IMR-90 (cell line): ENCODE measurements at regions not wholly inside any gene's neighbourhood (a gene's known extent, or its start where the extent isn't known, plus 50 kb on each side); places are given as distances from the start of the nearest gene placed in this dataset.

Source experiments
- ATAC-seq: fragments of 200-7000 bp; cut with Tn5 transposase; 2 replicates; pipeline ENCODE4 v1.9.1; 2020; ENCODE audit warnings: low read depth, mild to moderate bottlenecking, moderate library complexity
- BruUV-seq: library from RNA; stranded (reverse); fragments of 400-500 nt; replicated peaks from 2 replicates; lab custom pipeline; 2021; lab: Mats Ljungman, UMichigan
- CTCF ChIA-PET: fragments of 300-600 bp; formaldehyde crosslinking; extraction: SDS; loops from one replicate; lab custom pipeline; 2021; ENCODE audit warnings: antibody characterized with exemption; lab: Yijun Ruan, JAX
- POLR2A ChIA-PET: fragments of 300-600 bp; sonication (Branson Sonifier 250); formaldehyde crosslinking; loops from one replicate; lab custom pipeline; 2022; ENCODE audit warnings: antibody characterized with exemption; ENCODE audit not compliant: unreplicated experiment; lab: Charles Lee
- DNase-seq: peaks from one replicate; pipeline ENCODE4 v3.0.0; 2013
- H2AFZ ChIP-seq: replicated peaks from 2 replicates; pipeline ENCODE3; 2013; ENCODE audit warnings: low read length, mild to moderate bottlenecking; ENCODE audit not compliant: poor library complexity
- H2AK5ac ChIP-seq: 2 replicates; pipeline ENCODE4 v1.6.1; 2013; ENCODE audit warnings: low read depth, low read length, inconsistent platforms
- H2AK9ac ChIP-seq: replicated peaks from 2 replicates; pipeline ENCODE3; 2013; ENCODE audit warnings: mild to moderate bottlenecking, low read depth, low read length, moderate library complexity; ENCODE audit not compliant: poor library complexity
- H2BK120ac ChIP-seq: 2 replicates; pipeline ENCODE4 v1.6.1; 2013; ENCODE audit warnings: low read depth, low read length, inconsistent platforms
- H2BK15ac ChIP-seq: 3 replicates; pipeline ENCODE4 v1.6.1; 2013; ENCODE audit warnings: low read depth, low read length, inconsistent platforms
- H2BK20ac ChIP-seq: 2 replicates; pipeline ENCODE4 v1.6.1; 2013; ENCODE audit warnings: low read depth, mild to moderate bottlenecking, inconsistent platforms, low read length, moderate library complexity
- H2BK5ac ChIP-seq: 2 replicates; pipeline ENCODE4 v1.6.1; 2013; ENCODE audit warnings: mild to moderate bottlenecking, low read depth, low read length, inconsistent platforms; ENCODE audit not compliant: poor library complexity, severe bottlenecking
- H3K14ac ChIP-seq: replicated peaks from 2 replicates; pipeline ENCODE4 v1.6.1; 2013; ENCODE audit warnings: low read depth, low read length, inconsistent platforms
- H3K18ac ChIP-seq: 2 replicates; pipeline ENCODE4 v1.6.1; 2013; ENCODE audit warnings: low read depth, low read length, control low read depth
- H3K23ac ChIP-seq: 2 replicates; pipeline ENCODE4 v1.6.1; 2013; ENCODE audit warnings: low read depth, low read length, inconsistent platforms
- H3K27ac ChIP-seq: 2 replicates; pipeline ENCODE4 v1.5.1; 2013; ENCODE audit warnings: mild to moderate bottlenecking, control low read depth, low read length; ENCODE audit not compliant: insufficient read depth
- H3K27me3 ChIP-seq: 2 replicates; pipeline ENCODE4 v1.6.1; 2013; ENCODE audit warnings: low read length; ENCODE audit not compliant: control insufficient read depth, insufficient read depth
- H3K36me3 ChIP-seq: 2 replicates; pipeline ENCODE4 v1.6.1; 2013; ENCODE audit warnings: low read length, mixed read lengths; ENCODE audit not compliant: control insufficient read depth, insufficient read depth
- H3K4ac ChIP-seq: 2 replicates; pipeline ENCODE4 v1.6.1; 2013; ENCODE audit warnings: low read depth, low read length, inconsistent platforms
- H3K4me1 ChIP-seq: 2 replicates; pipeline ENCODE4 v1.6.1; 2013; ENCODE audit warnings: low read length, mixed read lengths; ENCODE audit not compliant: control insufficient read depth, insufficient read depth
- H3K4me2 ChIP-seq: 2 replicates; pipeline ENCODE4 v1.6.1; 2013; ENCODE audit warnings: low read depth, mild to moderate bottlenecking, control low read depth, low read length, moderate library complexity
- H3K4me3 ChIP-seq: 2 replicates; pipeline ENCODE4 v1.5.1; 2013; ENCODE audit warnings: low read depth, mild to moderate bottlenecking, control low read depth, low read length, moderate library complexity; ENCODE audit not compliant: insufficient read depth
- H3K56ac ChIP-seq: 2 replicates; pipeline ENCODE4 v1.6.1; 2013; ENCODE audit warnings: low read length, inconsistent platforms; ENCODE audit not compliant: insufficient read depth; ENCODE audit errors: extremely low read depth
- H3K79me1 ChIP-seq, 2 experiments: 2 replicates each; pipeline ENCODE4 v1.6.1; 2013; ENCODE audit warnings: low read length in 2 of 2, inconsistent platforms in 1 of 2, low read depth in 1 of 2
- H3K9ac ChIP-seq: 2 replicates; pipeline ENCODE4 v1.6.1; 2013; ENCODE audit warnings: low read depth, low read length, control low read depth
- H3K9me1 ChIP-seq: 2 replicates; pipeline ENCODE4 v1.6.1; 2013; ENCODE audit warnings: low read length, inconsistent platforms; ENCODE audit not compliant: insufficient read depth
- H3K9me3 ChIP-seq: 2 replicates; pipeline ENCODE4 v1.6.1; 2013; ENCODE audit warnings: low read length; ENCODE audit not compliant: control insufficient read depth, insufficient read depth
- H4K20me1 ChIP-seq: 2 replicates; pipeline ENCODE4 v1.6.1; 2013; ENCODE audit warnings: low read length, inconsistent platforms; ENCODE audit not compliant: insufficient read depth
- H4K5ac ChIP-seq: 2 replicates; pipeline ENCODE4 v1.6.1; 2013; ENCODE audit warnings: mild to moderate bottlenecking, low read depth, low read length, control low read depth
- H4K8ac ChIP-seq, 2 experiments: 2 replicates each; pipeline ENCODE4 v1.6.1; 2013; ENCODE audit warnings: low read depth in 2 of 2, low read length in 2 of 2, control low read depth in 1 of 2, inconsistent platforms in 1 of 2
- H4K91ac ChIP-seq: 2 replicates; pipeline ENCODE4 v1.6.1; 2013; ENCODE audit warnings: low read depth, low read length, inconsistent platforms; ENCODE audit not compliant: insufficient read depth
- BHLHE40 ChIP-seq: fragments of 150-350 bp; IDR thresholded peaks from 2 replicates; pipeline ENCODE4 v1.6.1; 2016; ENCODE audit warnings: mild to moderate bottlenecking, low read depth, low read length
- CEBPB ChIP-seq: IDR thresholded peaks from 2 replicates; pipeline ENCODE4 v1.6.1; 2012; ENCODE audit warnings: low read depth, low read length, improper control_type of control experiment
- CHD1 ChIP-seq: IDR thresholded peaks from 2 replicates; pipeline ENCODE4 v1.6.1; 2012; ENCODE audit warnings: low read depth, low read length, improper control_type of control experiment
- CTCF ChIP-seq: conservative IDR thresholded peaks from 2 replicates; pipeline ENCODE4 v1.5.1; 2012; ENCODE audit warnings: mild to moderate bottlenecking, low read depth, low read length, improper control_type of control experiment
- ELK1 ChIP-seq: fragments of 150-350 bp; IDR thresholded peaks from 2 replicates; pipeline ENCODE4 v1.6.1; 2016; ENCODE audit warnings: low read depth, mild to moderate bottlenecking, low read length, moderate library complexity, borderline replicate concordance
- FOS ChIP-seq: fragments of 150-350 bp; IDR thresholded peaks from 2 replicates; pipeline ENCODE4 v1.6.1; 2016; ENCODE audit warnings: low read depth, low read length
- MAFK ChIP-seq: IDR thresholded peaks from 2 replicates; pipeline ENCODE4 v1.6.1; 2012; ENCODE audit warnings: low read depth, low read length, improper control_type of control experiment
- MAZ ChIP-seq: IDR thresholded peaks from 2 replicates; pipeline ENCODE4 v1.6.1; 2012; ENCODE audit warnings: low read depth, mild to moderate bottlenecking, low read length, improper control_type of control experiment, moderate library complexity, borderline replicate concordance
- MXI1 ChIP-seq: IDR thresholded peaks from 2 replicates; pipeline ENCODE4 v1.6.1; 2012; ENCODE audit warnings: low read depth, mild to moderate bottlenecking, low read length, moderate library complexity, borderline replicate concordance
- NFE2L2 ChIP-seq: fragments of 150-350 bp; IDR thresholded peaks from 2 replicates; pipeline ENCODE4 v1.6.1; 2016; ENCODE audit warnings: low read depth, mild to moderate bottlenecking, low read length
- POLR2A ChIP-seq: IDR thresholded peaks from 2 replicates; pipeline ENCODE4 v1.6.1; 2012; ENCODE audit warnings: mild to moderate bottlenecking, low read depth, low read length
- RAD21 ChIP-seq: IDR thresholded peaks from 2 replicates; pipeline ENCODE4 v1.6.1; 2012; ENCODE audit warnings: low read length, improper control_type of control experiment
- RCOR1 ChIP-seq: IDR thresholded peaks from 2 replicates; pipeline ENCODE4 v1.6.1; 2012; ENCODE audit warnings: mild to moderate bottlenecking, low read length, improper control_type of control experiment; ENCODE audit not compliant: insufficient replicate concordance
- RFX5 ChIP-seq: IDR thresholded peaks from 2 replicates; pipeline ENCODE4 v1.8.0; 2012; ENCODE audit warnings: low read depth, mild to moderate bottlenecking, low read length, moderate library complexity
- SMC3 ChIP-seq: fragments of 150-350 bp; IDR thresholded peaks from 2 replicates; pipeline ENCODE4 v1.6.1; 2016; ENCODE audit warnings: low read depth, mild to moderate bottlenecking, antibody characterized with exemption, low read length, moderate library complexity
- USF2 ChIP-seq: fragments of 150-350 bp; IDR thresholded peaks from 2 replicates; pipeline ENCODE4 v1.6.1; 2017; ENCODE audit warnings: mild to moderate bottlenecking, antibody characterized with exemption, low read length, low read depth
- WGBS, 2 experiments: methylation state at CpG; one replicate each; pipeline versions ENCODE4 v1.1.5 to v1.1.7; 2013; ENCODE audit warnings: missing lambda C conversion rate in 2 of 2; ENCODE audit not compliant: insufficient read length in 1 of 2; ENCODE audit errors: extremely low coverage in 2 of 2; 5-methylcytosine and 5-hydroxymethylcytosine counted together
- dilution Hi-C: fragments of 300-500 bp; cut with HindIII; formaldehyde crosslinking; loops from one replicate; pipeline ENCODE4 v1.14.3; 2018; ENCODE audit warnings: low sequenced_read_pairs; ENCODE audit not compliant: unreplicated experiment
- in situ Hi-C: fragments of 300-500 bp; cut with MboI; formaldehyde crosslinking; loops from 3 replicates; pipeline ENCODE4 v1.14.3; 2019; ENCODE audit warnings: low sequenced_read_pairs, inconsistent platforms, mixed read lengths
- intact Hi-C: fragments of 100-400 bp; cut with micrococcal nuclease; formaldehyde crosslinking; loops from 2 replicates; pipeline ENCODE4 v1.10.0; 2022

- Histone ChIP-seq H2AK5ac (no peak overlapping the region), H3K23ac (no peak overlapping the region), H3K79me1 (no peaks in the 10 kb centered on the region), H2BK5ac (no peak overlapping the region), H3K14ac (no peak overlapping the region), H2AK9ac (no peak overlapping the region), H4K8ac (no peak overlapping the region), H3K36me3 (no peaks in the 10 kb centered on the region), H3K18ac (no peak overlapping the region), H3K9me3 (0 out of 2 replicates have a peak, but pooled peaks cover 9% of the 10 kb centered on the region), H3K9me1 (no peaks in the 10 kb centered on the region), H2BK120ac (no peak overlapping the region), H3K27me3 (no peaks in the 10 kb centered on the region), H4K20me1 (no peaks in the 10 kb centered on the region), H3K56ac (no peak overlapping the region), H2BK15ac (no peak overlapping the region), H3K4ac (no peak overlapping the region), H2BK20ac (no peak overlapping the region), H3K4me3 (no peak overlapping the region), H4K5ac (no peak overlapping the region), H3K4me2 (no peak overlapping the region), H2AFZ (no peak overlapping the region), H3K9ac (no peak overlapping the region), H3K27ac (no peak overlapping the region), H4K91ac (no peak overlapping the region), H3K4me1 (no peaks in the 10 kb centered on the region)
- no CpG with 5 or more reads among the region's 6 CpGs for WGBS, 2 experiments
- TF ChIP-seq CEBPB (no peak), RFX5 (no peak), RAD21 (no peak), BHLHE40 (no peak), CHD1 (no peak), CTCF (no peak), POLR2A (no peak), ELK1 (no peak), NFE2L2 (no peak), FOS (no peak), MAZ (no peak), SMC3 (no peak), USF2 (no peak), MXI1 (no peak), MAFK (no peak), RCOR1 (no peak)
- in situ Hi-C loops (no loop called here), dilution Hi-C loops (no loop called here), intact Hi-C loops (no loop called here)
- DNase-seq = no peak
- CTCF ChIA-PET = no interaction called here
- POLR2A ChIA-PET = no interaction called here
- BruUV-seq = no TSS peak
- ATAC-seq = no peak
Observed at GRCh38 chr2:5367321-5367720, 324.9 kb upstream of the SOX11 start.
